ENCODE measurements at regions not wholly inside any gene's neighbourhood (a gene's known extent, or its start where the extent isn't known, plus 50 kb on each side); places are given as distances from the start of the nearest gene placed in this dataset.
"Not testable (repeated sequence)": the region's sequence is repeated elsewhere in the genome, so short reads cannot be mapped to it uniquely, and the experiment has no call there.

DNA sequence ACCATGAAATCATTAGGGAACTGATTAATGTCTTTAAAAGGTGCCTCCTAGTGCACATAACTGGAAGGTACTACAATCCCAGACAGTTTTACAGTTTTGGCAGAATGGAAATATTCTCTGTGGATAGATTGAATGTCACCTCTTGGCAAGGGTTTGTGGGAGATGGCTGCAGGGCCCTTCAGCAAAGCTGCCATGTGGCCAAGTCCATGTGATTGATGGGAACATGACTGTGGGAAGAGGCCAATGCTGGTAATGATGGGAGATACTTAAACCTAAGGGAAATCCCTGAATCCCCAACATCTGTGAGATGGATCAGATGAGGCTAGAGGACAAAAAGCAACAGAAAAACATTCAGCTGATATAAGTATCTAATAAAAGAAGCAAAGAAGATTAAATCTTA, 493.7 kb downstream of the MAGEE1 start:
- Histone ChIP-seq H3K9me3 (ENCODE audit: control insufficient read depth, insufficient read depth, low read depth, low read length) (no peaks in the 10 kb centered on the region), H2AFZ (ENCODE audit: low read length) (no peak overlapping the region), H3K4me2 (ENCODE audit: extremely low read depth, insufficient read depth, low read length) (no peak overlapping the region), H3K27me3 (ENCODE audit: control insufficient read depth, insufficient read depth, low read length) (no peaks in the 10 kb centered on the region), H4K20me1 (ENCODE audit: control insufficient read depth, extremely low read depth, insufficient read depth, low read length) (no peaks in the 10 kb centered on the region), H3K4me1 (ENCODE audit: control insufficient read depth, extremely low read depth, insufficient read depth, low read length) (no peaks in the 10 kb centered on the region), H3K79me2 (ENCODE audit: control insufficient read depth, insufficient read depth, low read length) (no peaks in the 10 kb centered on the region), H3K27ac (ENCODE audit: insufficient read depth, low read length) (no peak overlapping the region), H3K9ac (ENCODE audit: insufficient read depth, low read length) (no peak overlapping the region), H3K4me3 (replicated peaks in 1 of 4; ENCODE audit: control extremely low read depth in 1 of 4, insufficient read depth in 1 of 4, low read depth in 3 of 4, low read length in 4 of 4) (no peak overlapping the region), H3K36me3 (ENCODE audit: control insufficient read depth, insufficient read depth, low read length) (no peaks in the 10 kb centered on the region)
- TF ChIP-seq, protein P1, sequence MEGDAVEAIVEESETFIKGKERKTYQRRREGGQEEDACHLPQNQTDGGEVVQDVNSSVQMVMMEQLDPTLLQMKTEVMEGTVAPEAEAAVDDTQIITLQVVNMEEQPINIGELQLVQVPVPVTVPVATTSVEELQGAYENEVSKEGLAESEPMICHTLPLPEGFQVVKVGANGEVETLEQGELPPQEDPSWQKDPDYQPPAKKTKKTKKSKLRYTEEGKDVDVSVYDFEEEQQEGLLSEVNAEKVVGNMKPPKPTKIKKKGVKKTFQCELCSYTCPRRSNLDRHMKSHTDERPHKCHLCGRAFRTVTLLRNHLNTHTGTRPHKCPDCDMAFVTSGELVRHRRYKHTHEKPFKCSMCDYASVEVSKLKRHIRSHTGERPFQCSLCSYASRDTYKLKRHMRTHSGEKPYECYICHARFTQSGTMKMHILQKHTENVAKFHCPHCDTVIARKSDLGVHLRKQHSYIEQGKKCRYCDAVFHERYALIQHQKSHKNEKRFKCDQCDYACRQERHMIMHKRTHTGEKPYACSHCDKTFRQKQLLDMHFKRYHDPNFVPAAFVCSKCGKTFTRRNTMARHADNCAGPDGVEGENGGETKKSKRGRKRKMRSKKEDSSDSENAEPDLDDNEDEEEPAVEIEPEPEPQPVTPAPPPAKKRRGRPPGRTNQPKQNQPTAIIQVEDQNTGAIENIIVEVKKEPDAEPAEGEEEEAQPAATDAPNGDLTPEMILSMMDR (conservative IDR thresholded peaks at IDR 0.05 in 1 of 2, IDR thresholded peaks at IDR 0.05 in 1 of 2; ENCODE audit: low read depth in 1 of 2, low read length in 2 of 2) = no peak
- no peak for TF ChIP-seq EZH2 (IDR thresholded peaks at IDR 0.05; ENCODE audit: low read length, missing control alignments)
- DNase-seq (ENCODE audit: low read depth in 2 of 2) = no peak

DNA sequence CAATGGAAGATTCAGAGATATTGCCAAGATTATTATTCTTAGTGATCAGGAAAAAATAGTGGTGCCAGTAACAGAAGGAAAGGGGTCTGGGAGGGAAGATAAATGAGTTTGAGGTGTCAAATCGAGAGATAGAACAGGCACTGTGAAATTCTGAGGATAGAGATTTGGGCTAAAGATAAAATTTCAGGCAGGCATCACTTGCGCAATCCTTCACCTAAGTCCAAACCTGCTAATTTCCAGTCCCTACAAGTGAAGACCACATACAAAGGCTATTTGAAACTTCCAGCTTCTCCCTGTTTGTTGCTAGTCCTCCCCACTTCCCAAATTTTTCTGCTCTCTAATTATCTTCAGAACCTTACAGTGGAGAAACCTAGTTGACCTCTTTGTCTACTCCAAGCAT, 494.6 kb downstream of the MAGEE1 start:
- H3K4me2 ChIP-seq (ENCODE audit: extremely low read depth, insufficient read depth, low read length) = no peak overlapping the region
- H3K79me2 ChIP-seq (ENCODE audit: control insufficient read depth, insufficient read depth, low read length) = no peaks in the 10 kb centered on the region
- H3K9ac ChIP-seq (ENCODE audit: insufficient read depth, low read length) = no peak overlapping the region
- no peak overlapping the region for H2AFZ ChIP-seq (ENCODE audit: low read length)
- H3K27ac ChIP-seq (ENCODE audit: insufficient read depth, low read length) = no peak overlapping the region
- H3K36me3 ChIP-seq (ENCODE audit: control insufficient read depth, insufficient read depth, low read length) = no peaks in the 10 kb centered on the region
- H3K27me3 ChIP-seq (ENCODE audit: control insufficient read depth, insufficient read depth, low read length) = no peaks in the 10 kb centered on the region
- H4K20me1 ChIP-seq (ENCODE audit: control insufficient read depth, extremely low read depth, insufficient read depth, low read length) = no peaks in the 10 kb centered on the region
- TF ChIP-seq, protein P1 (conservative IDR thresholded peaks at IDR 0.05 in 1 of 2, IDR thresholded peaks at IDR 0.05 in 1 of 2; ENCODE audit: low read depth in 1 of 2, low read length in 2 of 2) = no peak
- TF ChIP-seq EZH2 (IDR thresholded peaks at IDR 0.05; ENCODE audit: low read length, missing control alignments) = no peak
- DNase-seq (ENCODE audit: low read depth in 2 of 2) = no peak
- no peak overlapping the region for H3K4me3 ChIP-seq (replicated peaks in 1 of 4; ENCODE audit: control extremely low read depth in 1 of 4, insufficient read depth in 1 of 4, low read depth in 3 of 4, low read length in 4 of 4)
- no peaks in the 10 kb centered on the region for H3K9me3 ChIP-seq (ENCODE audit: control insufficient read depth, insufficient read depth, low read depth, low read length)
- H3K4me1 ChIP-seq (ENCODE audit: control insufficient read depth, extremely low read depth, insufficient read depth, low read length) = no peaks in the 10 kb centered on the region

DNA sequence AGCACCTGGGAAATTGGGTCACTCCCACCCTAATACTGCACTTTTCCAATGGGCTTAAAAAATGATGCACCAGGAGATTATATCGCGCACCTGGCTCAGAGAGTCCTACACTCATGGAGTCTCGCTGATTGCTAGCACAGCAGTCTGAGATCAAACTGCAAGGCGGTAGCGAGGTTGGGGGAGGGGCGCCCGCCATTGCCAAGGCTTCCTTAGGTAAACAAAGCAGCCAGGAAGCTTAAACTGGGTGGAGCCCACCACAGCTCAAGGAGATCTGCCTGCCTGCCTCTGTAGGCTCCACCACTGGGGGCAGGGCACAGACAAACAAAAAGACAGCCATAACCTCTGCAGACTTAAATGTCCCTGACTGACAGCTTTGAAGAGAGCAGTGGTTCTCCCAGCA, 497.1 kb downstream of the MAGEE1 start:
- H3K27me3 ChIP-seq (ENCODE audit: control insufficient read depth, insufficient read depth, low read length); H3K4me1 ChIP-seq (ENCODE audit: control insufficient read depth, extremely low read depth, insufficient read depth, low read length); H2AFZ ChIP-seq (ENCODE audit: low read length); H3K9ac ChIP-seq (ENCODE audit: insufficient read depth, low read length); H3K36me3 ChIP-seq (ENCODE audit: control insufficient read depth, insufficient read depth, low read length); H3K4me3 ChIP-seq (replicated peaks in 1 of 4; ENCODE audit: control extremely low read depth in 1 of 4, insufficient read depth in 1 of 4, low read depth in 3 of 4, low read length in 4 of 4); H3K27ac ChIP-seq (ENCODE audit: insufficient read depth, low read length); H3K9me3 ChIP-seq (ENCODE audit: control insufficient read depth, insufficient read depth, low read depth, low read length); H3K79me2 ChIP-seq (ENCODE audit: control insufficient read depth, insufficient read depth, low read length); H3K4me2 ChIP-seq (ENCODE audit: extremely low read depth, insufficient read depth, low read length); DNase-seq (ENCODE audit: low read depth in 2 of 2); H4K20me1 ChIP-seq (ENCODE audit: control insufficient read depth, extremely low read depth, insufficient read depth, low read length): not testable (repeated sequence)

DNA sequence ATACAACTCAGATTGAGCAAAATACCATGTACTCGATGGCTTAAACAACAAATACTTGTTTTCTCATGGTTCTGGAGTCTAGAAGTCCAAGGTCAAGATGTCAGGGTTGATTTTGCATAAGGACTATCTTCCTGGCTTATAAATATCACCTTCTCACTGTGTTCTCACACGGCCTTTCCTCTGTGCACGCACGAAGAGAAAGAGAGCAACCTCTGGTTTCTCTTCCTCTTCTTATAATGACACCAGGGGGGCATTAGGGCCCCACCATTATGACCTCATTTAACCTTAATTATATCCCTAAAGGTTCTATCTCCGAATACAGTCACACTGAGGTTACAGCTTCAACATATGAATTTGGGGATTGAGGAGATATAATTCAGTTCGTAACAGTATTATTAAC, 504.0 kb downstream of the MAGEE1 start:
- TF ChIP-seq EZH2 (IDR thresholded peaks at IDR 0.05; ENCODE audit: low read length, missing control alignments) = no peak
- TF ChIP-seq, protein P1 (conservative IDR thresholded peaks at IDR 0.05 in 1 of 2, IDR thresholded peaks at IDR 0.05 in 1 of 2; ENCODE audit: low read depth in 1 of 2, low read length in 2 of 2) = no peak
- Histone ChIP-seq H3K27me3 (ENCODE audit: control insufficient read depth, insufficient read depth, low read length) (no peaks in the 10 kb centered on the region), H3K27ac (ENCODE audit: insufficient read depth, low read length) (no peak overlapping the region), H3K9me3 (ENCODE audit: control insufficient read depth, insufficient read depth, low read depth, low read length) (no peaks in the 10 kb centered on the region), H3K9ac (ENCODE audit: insufficient read depth, low read length) (no peak overlapping the region), H2AFZ (ENCODE audit: low read length) (no peak overlapping the region), H3K36me3 (ENCODE audit: control insufficient read depth, insufficient read depth, low read length) (no peaks in the 10 kb centered on the region), H3K4me2 (ENCODE audit: extremely low read depth, insufficient read depth, low read length) (no peak overlapping the region), H4K20me1 (ENCODE audit: control insufficient read depth, extremely low read depth, insufficient read depth, low read length) (no peaks in the 10 kb centered on the region), H3K79me2 (ENCODE audit: control insufficient read depth, insufficient read depth, low read length) (no peaks in the 10 kb centered on the region), H3K4me1 (ENCODE audit: control insufficient read depth, extremely low read depth, insufficient read depth, low read length) (no peaks in the 10 kb centered on the region), H3K4me3 (replicated peaks in 1 of 4; ENCODE audit: control extremely low read depth in 1 of 4, insufficient read depth in 1 of 4, low read depth in 3 of 4, low read length in 4 of 4) (no peak overlapping the region)
- no peak for DNase-seq (ENCODE audit: low read depth in 2 of 2)

Data from fibroblast of lung (primary cell).